ENCODE measurements at regions not wholly inside any gene's neighbourhood (a gene's known extent, or its start where the extent isn't known, plus 50 kb on each side); places are given as distances from the start of the nearest gene placed in this dataset.

DNA sequence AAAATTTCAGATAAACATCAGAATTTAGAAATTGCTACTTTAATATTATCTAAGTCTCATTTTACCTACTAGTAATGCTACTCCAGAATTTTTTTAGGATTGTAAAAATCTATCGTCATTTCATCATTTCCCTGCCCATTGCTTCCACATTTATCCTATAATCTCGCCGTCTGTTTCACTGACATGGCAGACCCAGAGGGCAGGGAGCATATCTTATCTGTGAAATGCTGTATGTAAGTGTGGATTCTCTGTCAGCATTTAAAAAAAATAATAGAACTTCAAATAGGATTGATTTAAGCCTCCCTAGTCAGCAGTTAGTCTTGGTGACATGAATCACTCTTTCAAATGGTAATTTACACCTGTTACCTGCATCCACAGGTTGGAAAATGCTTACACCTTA is 314.4 kb downstream of the PCDH7 start:
- Histone ChIP-seq H3K4me3 (no peak overlapping the region), H4K20me1 (ENCODE audit: insufficient read depth) (no peaks in the 10 kb centered on the region), H3K79me2 (ENCODE audit: insufficient read depth) (no peaks in the 10 kb centered on the region), H3K4me1 (ENCODE audit: insufficient read depth) (no peaks in the 10 kb centered on the region), H3K9me3 (ENCODE audit: low read depth) (no peaks in the 10 kb centered on the region), H2AFZ (no peak overlapping the region), H3K4me2 (ENCODE audit: unreplicated experiment) (no peak overlapping the region), H3K27ac (no peak overlapping the region), H3K9me2 (ENCODE audit: insufficient read depth) (no peaks in the 10 kb centered on the region), H3K9ac (no peak overlapping the region), H3F3A (ENCODE audit: insufficient read depth) (no peaks in the 10 kb centered on the region), H3K27me3 (replicated peaks; ENCODE audit: insufficient read depth) (no peaks in the 10 kb centered on the region), H3K36me3 (ENCODE audit: low read depth) (no peaks in the 10 kb centered on the region)
- TF ChIP-seq EZH2 (IDR thresholded peaks at IDR 0.05; ENCODE audit: insufficient read depth, poor library complexity, severe bottlenecking) (no peak), EZH2phosphoT487 (IDR thresholded peaks at IDR 0.05; ENCODE audit: insufficient read depth, low read depth) (no peak)
- WGBS, 2 experiments (ENCODE audit: low coverage in 1 of 2, low lambda C conversion rate in 2 of 2, missing lambda C conversion rate in 2 of 2) = 27 to 38% methylated on average over 3 of the region's 3 CpGs
- in situ Hi-C loops (cut with MboI) = no loop called here
- DNase-seq = no peak

DNA sequence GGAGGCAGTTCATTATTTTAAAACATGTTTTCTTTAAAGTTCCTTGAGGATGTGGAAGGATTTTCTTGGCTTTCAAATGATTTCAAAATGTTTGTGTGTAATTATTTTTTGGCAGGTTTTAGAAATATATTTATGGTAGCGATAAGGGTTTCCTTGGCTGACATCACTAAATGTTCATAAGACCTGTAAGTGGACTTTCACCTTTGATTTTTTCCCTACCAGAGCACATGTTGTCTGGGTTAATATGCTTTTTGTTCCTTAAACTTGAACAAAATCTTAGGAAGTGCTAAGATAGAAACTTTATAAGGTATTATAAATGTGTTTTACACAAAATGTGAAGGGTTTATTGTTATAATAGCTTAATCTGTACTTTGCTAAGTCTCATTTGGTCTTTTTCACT is 315.6 kb downstream of the PCDH7 start:
- H2AFZ ChIP-seq = no peak overlapping the region
- H3K9ac ChIP-seq = no peak overlapping the region
- no peaks in the 10 kb centered on the region for H3F3A ChIP-seq (ENCODE audit: insufficient read depth)
- no peaks in the 10 kb centered on the region for H4K20me1 ChIP-seq (ENCODE audit: insufficient read depth)
- H3K4me2 ChIP-seq (ENCODE audit: unreplicated experiment) = no peak overlapping the region
- 30 to 44% methylated on average over 1 of the region's 1 CpG for WGBS, 2 experiments (ENCODE audit: low coverage in 1 of 2, low lambda C conversion rate in 2 of 2, missing lambda C conversion rate in 2 of 2)
- no peaks in the 10 kb centered on the region for H3K79me2 ChIP-seq (ENCODE audit: insufficient read depth)
- TF ChIP-seq EZH2phosphoT487 (IDR thresholded peaks at IDR 0.05; ENCODE audit: insufficient read depth, low read depth) = no peak
- no peaks in the 10 kb centered on the region for H3K4me1 ChIP-seq (ENCODE audit: insufficient read depth)
- no peak for DNase-seq
- no peaks in the 10 kb centered on the region for H3K27me3 ChIP-seq (replicated peaks; ENCODE audit: insufficient read depth)
- in situ Hi-C loops (cut with MboI) = no loop called here
- H3K9me3 ChIP-seq (ENCODE audit: low read depth) = no peaks in the 10 kb centered on the region
- no peak overlapping the region for H3K27ac ChIP-seq
- no peaks in the 10 kb centered on the region for H3K36me3 ChIP-seq (ENCODE audit: low read depth)
- H3K9me2 ChIP-seq (ENCODE audit: insufficient read depth) = no peaks in the 10 kb centered on the region
- H3K4me3 ChIP-seq = no peak overlapping the region

DNA sequence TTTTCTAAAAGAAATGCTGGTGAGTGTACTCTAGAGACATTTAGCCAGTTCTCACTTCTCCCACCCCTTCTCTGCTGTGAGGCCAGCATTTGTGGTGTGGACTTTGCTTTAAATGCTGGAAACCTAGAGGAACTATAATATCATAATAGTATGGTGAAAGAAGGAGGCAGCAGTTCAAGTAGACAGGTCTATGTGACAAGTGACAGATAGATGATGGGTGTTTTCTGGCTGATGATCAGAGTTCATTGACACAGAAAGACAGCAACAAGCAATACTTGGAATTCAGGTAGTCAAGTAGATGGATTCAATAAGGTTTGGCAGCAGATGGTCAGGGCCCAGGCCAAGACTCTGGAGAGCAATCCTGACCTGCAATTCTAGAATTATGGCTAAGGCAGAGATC is 317.5 kb downstream of the PCDH7 start:
- no peaks in the 10 kb centered on the region for H3K4me1 ChIP-seq (ENCODE audit: insufficient read depth)
- H2AFZ ChIP-seq = no peak overlapping the region
- no peaks in the 10 kb centered on the region for H3K79me2 ChIP-seq (ENCODE audit: insufficient read depth)
- no peak overlapping the region for H3K4me3 ChIP-seq
- no peaks in the 10 kb centered on the region for H3F3A ChIP-seq (ENCODE audit: insufficient read depth)
- H4K20me1 ChIP-seq (ENCODE audit: insufficient read depth) = no peaks in the 10 kb centered on the region
- no peak overlapping the region for H3K9ac ChIP-seq
- TF ChIP-seq EZH2 (IDR thresholded peaks at IDR 0.05; ENCODE audit: insufficient read depth, poor library complexity, severe bottlenecking) = no peak
- no peak for TF ChIP-seq EZH2phosphoT487 (IDR thresholded peaks at IDR 0.05; ENCODE audit: insufficient read depth, low read depth)
- H3K9me2 ChIP-seq (ENCODE audit: insufficient read depth) = no peaks in the 10 kb centered on the region
- no peaks in the 10 kb centered on the region for H3K27me3 ChIP-seq (replicated peaks; ENCODE audit: insufficient read depth)
- in situ Hi-C loops (cut with MboI) = no loop called here
- no peaks in the 10 kb centered on the region for H3K36me3 ChIP-seq (ENCODE audit: low read depth)
- no peak overlapping the region for H3K27ac ChIP-seq
- no peak overlapping the region for H3K4me2 ChIP-seq (ENCODE audit: unreplicated experiment)
- H3K9me3 ChIP-seq (ENCODE audit: low read depth) = no peaks in the 10 kb centered on the region
- DNase-seq = no peak

DNA sequence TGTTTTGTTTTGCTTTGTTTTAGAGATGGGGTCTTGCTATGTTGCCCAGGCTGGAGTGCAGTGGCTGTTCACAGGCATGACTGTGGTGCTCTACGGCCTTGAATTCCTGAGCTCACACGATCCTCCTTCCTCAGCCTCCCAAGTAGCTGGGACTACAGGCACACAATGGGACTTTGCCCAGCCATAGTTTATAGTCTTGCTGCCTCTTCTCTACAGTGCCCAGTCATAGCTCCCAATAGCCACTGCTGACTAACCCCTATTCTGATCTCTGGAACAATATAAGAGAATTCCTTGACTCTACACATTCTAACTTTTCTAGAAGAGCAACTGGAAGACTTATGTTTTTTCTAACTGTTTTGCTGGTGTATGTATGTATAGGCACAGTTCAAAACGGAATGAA is 319.2 kb downstream of the PCDH7 start:
- Histone ChIP-seq H4K20me1 (ENCODE audit: insufficient read depth) (no peaks in the 10 kb centered on the region), H3K27ac (no peak overlapping the region), H3K36me3 (ENCODE audit: low read depth) (no peaks in the 10 kb centered on the region), H3K9me2 (ENCODE audit: insufficient read depth) (no peaks in the 10 kb centered on the region), H2AFZ (no peak overlapping the region), H3K27me3 (replicated peaks; ENCODE audit: insufficient read depth) (no peaks in the 10 kb centered on the region), H3K4me2 (ENCODE audit: unreplicated experiment) (no peak overlapping the region), H3K4me1 (ENCODE audit: insufficient read depth) (no peaks in the 10 kb centered on the region), H3F3A (ENCODE audit: insufficient read depth) (no peaks in the 10 kb centered on the region), H3K4me3 (no peak overlapping the region), H3K9ac (no peak overlapping the region), H3K79me2 (ENCODE audit: insufficient read depth) (no peaks in the 10 kb centered on the region), H3K9me3 (ENCODE audit: low read depth) (no peaks in the 10 kb centered on the region)
- 28 to 38% methylated on average over 3 of the region's 3 CpGs for WGBS, 2 experiments (ENCODE audit: low coverage in 1 of 2, low lambda C conversion rate in 2 of 2, missing lambda C conversion rate in 2 of 2)
- TF ChIP-seq EZH2phosphoT487 (IDR thresholded peaks at IDR 0.05; ENCODE audit: insufficient read depth, low read depth) = no peak
- no peak for TF ChIP-seq EZH2 (IDR thresholded peaks at IDR 0.05; ENCODE audit: insufficient read depth, poor library complexity, severe bottlenecking)
- no peak for DNase-seq
- in situ Hi-C loops (cut with MboI) = no loop called here

DNA sequence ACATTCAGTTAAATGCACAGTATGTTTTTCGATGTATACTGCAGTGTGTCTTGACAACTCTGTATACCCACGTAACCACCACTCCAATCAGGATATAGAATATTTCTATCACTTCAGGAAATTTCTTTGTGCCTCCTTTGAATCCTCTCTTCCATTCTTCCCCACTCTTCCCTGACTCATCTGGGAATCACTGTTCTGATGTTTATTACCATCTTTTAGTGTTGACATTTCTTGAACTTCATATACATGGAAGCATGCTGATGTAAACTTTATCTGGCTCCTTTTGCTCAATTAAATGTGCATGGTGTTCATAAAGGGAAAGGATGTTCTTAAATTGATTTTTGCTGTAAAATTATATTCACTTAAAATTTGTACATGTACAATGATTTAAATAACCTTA is 319.9 kb downstream of the PCDH7 start:
- H3K27ac ChIP-seq = no peak overlapping the region
- H3K9ac ChIP-seq = no peak overlapping the region
- H4K20me1 ChIP-seq (ENCODE audit: insufficient read depth) = no peaks in the 10 kb centered on the region
- H3K4me2 ChIP-seq (ENCODE audit: unreplicated experiment) = no peak overlapping the region
- WGBS, 2 experiments (ENCODE audit: low coverage in 1 of 2, low lambda C conversion rate in 2 of 2, missing lambda C conversion rate in 2 of 2) = 17 to 23% methylated on average over 2 of the region's 2 CpGs
- H3K9me2 ChIP-seq (ENCODE audit: insufficient read depth) = no peaks in the 10 kb centered on the region
- no peak overlapping the region for H2AFZ ChIP-seq
- no peaks in the 10 kb centered on the region for H3K79me2 ChIP-seq (ENCODE audit: insufficient read depth)
- no peak overlapping the region for H3K4me3 ChIP-seq
- TF ChIP-seq EZH2 (IDR thresholded peaks at IDR 0.05; ENCODE audit: insufficient read depth, poor library complexity, severe bottlenecking) (no peak), EZH2phosphoT487 (IDR thresholded peaks at IDR 0.05; ENCODE audit: insufficient read depth, low read depth) (no peak)
- no peaks in the 10 kb centered on the region for H3K27me3 ChIP-seq (replicated peaks; ENCODE audit: insufficient read depth)
- H3K36me3 ChIP-seq (ENCODE audit: low read depth) = no peaks in the 10 kb centered on the region
- H3K4me1 ChIP-seq (ENCODE audit: insufficient read depth) = no peaks in the 10 kb centered on the region
- DNase-seq = no peak
- H3F3A ChIP-seq (ENCODE audit: insufficient read depth) = no peaks in the 10 kb centered on the region
- in situ Hi-C loops (cut with MboI) = no loop called here
- H3K9me3 ChIP-seq (ENCODE audit: low read depth) = no peaks in the 10 kb centered on the region
